ENCODE measurements at regions not wholly inside any gene's neighbourhood (a gene's known extent, or its start where the extent isn't known, plus 50 kb on each side); places are given as distances from the start of the nearest gene placed in this dataset.

DNA sequence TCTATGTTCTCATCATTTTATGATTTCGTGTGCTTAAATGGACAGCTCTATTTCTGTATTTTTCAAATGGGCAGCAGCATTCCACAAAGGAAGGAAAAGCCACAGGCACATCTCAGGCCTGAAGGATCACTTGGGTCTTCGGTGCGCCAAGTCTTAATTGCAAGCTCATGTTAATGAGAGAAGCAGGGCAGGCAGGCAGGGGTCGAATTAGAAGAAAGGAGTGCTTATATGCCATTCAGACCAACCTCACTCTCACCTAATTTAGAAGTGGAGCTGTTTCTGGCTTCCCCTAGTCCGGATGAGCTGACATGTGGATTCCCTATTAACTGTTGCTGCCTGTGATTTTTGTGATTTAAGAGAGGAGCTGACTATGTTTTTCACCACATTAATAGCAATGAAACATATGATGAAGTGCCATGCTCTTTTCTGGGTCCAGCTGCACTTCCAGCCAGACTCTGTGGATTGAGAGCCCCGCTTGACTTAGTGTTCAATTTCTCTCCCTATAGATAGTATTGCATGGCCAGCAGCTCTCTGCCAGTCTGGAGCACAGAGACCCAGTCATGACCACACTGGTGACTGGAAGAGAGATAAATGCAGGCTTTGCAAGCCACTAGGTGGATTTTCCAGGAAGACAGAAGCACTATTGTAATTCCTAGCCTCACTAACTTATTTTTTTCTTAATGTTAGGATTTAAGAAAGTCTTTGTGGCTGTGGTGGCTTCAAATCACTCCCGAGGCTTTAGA, 373.9 kb upstream of the FAT3 start:
- TF ChIP-seq, protein P1, sequence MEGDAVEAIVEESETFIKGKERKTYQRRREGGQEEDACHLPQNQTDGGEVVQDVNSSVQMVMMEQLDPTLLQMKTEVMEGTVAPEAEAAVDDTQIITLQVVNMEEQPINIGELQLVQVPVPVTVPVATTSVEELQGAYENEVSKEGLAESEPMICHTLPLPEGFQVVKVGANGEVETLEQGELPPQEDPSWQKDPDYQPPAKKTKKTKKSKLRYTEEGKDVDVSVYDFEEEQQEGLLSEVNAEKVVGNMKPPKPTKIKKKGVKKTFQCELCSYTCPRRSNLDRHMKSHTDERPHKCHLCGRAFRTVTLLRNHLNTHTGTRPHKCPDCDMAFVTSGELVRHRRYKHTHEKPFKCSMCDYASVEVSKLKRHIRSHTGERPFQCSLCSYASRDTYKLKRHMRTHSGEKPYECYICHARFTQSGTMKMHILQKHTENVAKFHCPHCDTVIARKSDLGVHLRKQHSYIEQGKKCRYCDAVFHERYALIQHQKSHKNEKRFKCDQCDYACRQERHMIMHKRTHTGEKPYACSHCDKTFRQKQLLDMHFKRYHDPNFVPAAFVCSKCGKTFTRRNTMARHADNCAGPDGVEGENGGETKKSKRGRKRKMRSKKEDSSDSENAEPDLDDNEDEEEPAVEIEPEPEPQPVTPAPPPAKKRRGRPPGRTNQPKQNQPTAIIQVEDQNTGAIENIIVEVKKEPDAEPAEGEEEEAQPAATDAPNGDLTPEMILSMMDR (conservative IDR thresholded peaks at IDR 0.05; ENCODE audit: low read depth, low read length) = no peak
- TF ChIP-seq POLR2A (IDR thresholded peaks at IDR 0.05; ENCODE audit: low read depth, low read length) (no peak), RFX5 (IDR thresholded peaks at IDR 0.05; ENCODE audit: low read depth, low read length) (no peak), FOS (IDR thresholded peaks at IDR 0.05; ENCODE audit: low read depth, low read length) (no peak)
- TF ChIP-seq, protein P2, sequence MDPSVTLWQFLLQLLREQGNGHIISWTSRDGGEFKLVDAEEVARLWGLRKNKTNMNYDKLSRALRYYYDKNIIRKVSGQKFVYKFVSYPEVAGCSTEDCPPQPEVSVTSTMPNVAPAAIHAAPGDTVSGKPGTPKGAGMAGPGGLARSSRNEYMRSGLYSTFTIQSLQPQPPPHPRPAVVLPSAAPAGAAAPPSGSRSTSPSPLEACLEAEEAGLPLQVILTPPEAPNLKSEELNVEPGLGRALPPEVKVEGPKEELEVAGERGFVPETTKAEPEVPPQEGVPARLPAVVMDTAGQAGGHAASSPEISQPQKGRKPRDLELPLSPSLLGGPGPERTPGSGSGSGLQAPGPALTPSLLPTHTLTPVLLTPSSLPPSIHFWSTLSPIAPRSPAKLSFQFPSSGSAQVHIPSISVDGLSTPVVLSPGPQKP (IDR thresholded peaks at IDR 0.05; ENCODE audit: borderline replicate concordance, low read depth, low read length) = no peak

All from IMR-90 (cell line).